Esophagus squamous epithelium (tissue), 4 donors: ENCODE measurements at regions not wholly inside any gene's neighbourhood (a gene's known extent, or its start where the extent isn't known, plus 50 kb on each side); places are given as distances from the start of the nearest gene placed in this dataset.

Source experiments
- CTCF ChIP-seq, 6 experiments: fragments of 450-650 bp in 4 of 6; fragments of 200-600 bp in 2 of 6; sonication (generic) in 2 of 6; IDR thresholded peaks; one replicate each; pipeline ENCODE4 v1.5.1; 2016 to 2019; ENCODE audit warnings: antibody characterized with exemption in 6 of 6, mild to moderate bottlenecking in 4 of 6, moderate library complexity in 4 of 6
- POLR2A ChIP-seq, 4 donors: fragments of 450-650 bp; IDR thresholded peaks; one replicate each; pipeline ENCODE4 v1.6.1; 2017; ENCODE audit warnings: antibody characterized with exemption in 4 of 4, mild to moderate bottlenecking in 4 of 4, moderate library complexity in 3 of 4

- no peak for TF ChIP-seq CTCF (IDR thresholded peaks at IDR 0.05)
- TF ChIP-seq POLR2A (IDR thresholded peaks at IDR 0.05), result no peak
These were observed 313.4 kb downstream of the GPR37 start for GRCh38 chr7:124452186-124452585.
